CD8-positive, alpha-beta memory T cell (primary cell): ENCODE measurements at regions not wholly inside any gene's neighbourhood (a gene's known extent, or its start where the extent isn't known, plus 50 kb on each side); places are given as distances from the start of the nearest gene placed in this dataset.

Source experiments
- CTCF ChIA-PET: fragments of 350-600 bp; sonication (Branson Sonifier 250); formaldehyde crosslinking; loops from one replicate; lab custom pipeline; 2021; ENCODE audit warnings: antibody characterized with exemption; lab: Charles Lee
- POLR2A ChIA-PET: fragments of 350-600 bp; sonication (Branson Sonifier 250); formaldehyde crosslinking; loops from one replicate; lab custom pipeline; 2021; ENCODE audit warnings: antibody characterized with exemption; lab: Charles Lee
- DNase-seq, 5 donors: peaks; one replicate each; pipeline versions ENCODE4 v3.0.0 to v3.0.0-alpha.2; 2020 to 2022; ENCODE audit warnings: mixed read lengths in 1 of 5
- H3K27ac ChIP-seq: one replicate; pipeline ENCODE4 v1.7.0; 2013; ENCODE audit warnings: low read depth, mild to moderate bottlenecking, low read length, moderate library complexity
- H3K27me3 ChIP-seq: 2 replicates; pipeline ENCODE4 v1.7.0; 2013; ENCODE audit warnings: low read length, mild to moderate bottlenecking; ENCODE audit not compliant: insufficient read depth, poor library complexity, severe bottlenecking
- H3K36me3 ChIP-seq: 2 replicates; pipeline ENCODE4 v1.7.0; 2013; ENCODE audit warnings: mild to moderate bottlenecking, low read length, moderate library complexity; ENCODE audit not compliant: insufficient read depth
- H3K4me1 ChIP-seq: 2 replicates; pipeline ENCODE4 v1.7.0; 2013; ENCODE audit warnings: mild to moderate bottlenecking, low read length, moderate library complexity; ENCODE audit not compliant: insufficient read depth
- H3K4me3 ChIP-seq: 2 replicates; pipeline ENCODE4 v1.7.0; 2013; ENCODE audit warnings: mild to moderate bottlenecking, low read length
- H3K9me3 ChIP-seq: 2 replicates; pipeline ENCODE4 v1.7.0; 2013; ENCODE audit warnings: mild to moderate bottlenecking, low read length
- H3K27ac Mint-ChIP-seq, 8 donors: one replicate each; pipeline ENCODE4 v1.8.0; 2020 to 2021; ENCODE audit warnings: mixed read lengths in 8 of 8, mild to moderate bottlenecking in 6 of 8, inconsistent platforms in 3 of 8, moderate library complexity in 3 of 8
- H3K27me3 Mint-ChIP-seq, 2 donors: one replicate each; pipeline ENCODE4 v1.8.0; 2020 to 2021; ENCODE audit warnings: mixed read lengths in 2 of 2, mild to moderate bottlenecking in 1 of 2, moderate library complexity in 1 of 2
- H3K36me3 Mint-ChIP-seq, 3 donors: one replicate each; pipeline ENCODE4 v1.8.0; 2020 to 2021; ENCODE audit warnings: mixed read lengths in 3 of 3, inconsistent platforms in 1 of 3, mild to moderate bottlenecking in 1 of 3
- H3K4me1 Mint-ChIP-seq, 3 donors: one replicate each; pipeline ENCODE4 v1.8.0; 2020 to 2021; ENCODE audit warnings: mixed read lengths in 3 of 3, inconsistent platforms in 1 of 3, mild to moderate bottlenecking in 1 of 3
- H3K4me3 Mint-ChIP-seq, 7 donors: one replicate each; pipeline ENCODE4 v1.8.0; 2020 to 2021; ENCODE audit warnings: mixed read lengths in 7 of 7, mild to moderate bottlenecking in 6 of 7, moderate library complexity in 4 of 7, inconsistent platforms in 2 of 7
- H3K9me3 Mint-ChIP-seq, 5 donors: one replicate each; pipeline ENCODE4 v1.8.0; 2020 to 2022; ENCODE audit warnings: mixed read lengths in 5 of 5, mild to moderate bottlenecking in 3 of 5, moderate library complexity in 2 of 5, inconsistent platforms in 1 of 5

- Mint-ChIP-seq H3K9me3 (peaks cover 0 to 1% (median 0%) of the 10 kb centered on the region in 5 donors), H3K27me3 (peaks cover 0 to 1% of the 10 kb centered on the region in 2 donors), H3K4me3 (no peak overlapping the region), H3K27ac (no peak overlapping the region), H3K36me3 (no peaks in the 10 kb centered on the region), H3K4me1 (no peaks in the 10 kb centered on the region)
- Histone ChIP-seq H3K4me1 (no peaks in the 10 kb centered on the region), H3K9me3 (no peaks in the 10 kb centered on the region), H3K27me3 (no peaks in the 10 kb centered on the region), H3K36me3 (no peaks in the 10 kb centered on the region), H3K27ac (no peak overlapping the region), H3K4me3 (no peak overlapping the region)
- no peak for DNase-seq
- POLR2A ChIA-PET = no interaction called here
- CTCF ChIA-PET = no interaction called here
These were observed 259.8 kb upstream of the ATP5MC3 start for GRCh38 chr2:175441181-175441761.

- POLR2A ChIA-PET = no interaction called here
- H3K9me3 ChIP-seq = no peaks in the 10 kb centered on the region
- Mint-ChIP-seq H3K27me3 (peaks cover 0 to 1% of the 10 kb centered on the region in 2 donors), H3K4me3 (no peak overlapping the region), H3K9me3 (peaks cover 0 to 1% (median 0%) of the 10 kb centered on the region in 5 donors), H3K36me3 (no peaks in the 10 kb centered on the region), H3K27ac (no peak overlapping the region), H3K4me1 (no peaks in the 10 kb centered on the region)
- no peak overlapping the region for H3K4me3 ChIP-seq
- no peak overlapping the region for H3K27ac ChIP-seq
- no peak for DNase-seq
- H3K27me3 ChIP-seq = no peaks in the 10 kb centered on the region
- no peaks in the 10 kb centered on the region for H3K36me3 ChIP-seq
- CTCF ChIA-PET = no interaction called here
- H3K4me1 ChIP-seq = no peaks in the 10 kb centered on the region
These were observed 257.9 kb upstream of the ATP5MC3 start for GRCh38 chr2:175439416-175439815.

- Mint-ChIP-seq H3K27ac (no peak overlapping the region), H3K9me3 (peaks cover 0 to 1% (median 0%) of the 10 kb centered on the region in 5 donors), H3K4me3 (no peak overlapping the region), H3K4me1 (no peaks in the 10 kb centered on the region), H3K27me3 (peaks cover 0 to 1% of the 10 kb centered on the region in 2 donors), H3K36me3 (no peaks in the 10 kb centered on the region)
- Histone ChIP-seq H3K27me3 (no peaks in the 10 kb centered on the region), H3K4me3 (no peak overlapping the region), H3K9me3 (no peaks in the 10 kb centered on the region), H3K27ac (no peak overlapping the region), H3K36me3 (no peaks in the 10 kb centered on the region), H3K4me1 (no peaks in the 10 kb centered on the region)
- no peak for DNase-seq
- ChIA-PET POLR2A (no interaction called here), CTCF (no interaction called here)
These were observed 255.7 kb upstream of the ATP5MC3 start for GRCh38 chr2:175437167-175437566.

GRCh38 chr2:175436076-175436475 is 254.6 kb upstream of the ATP5MC3 start:
- Mint-ChIP-seq H3K4me3 (no peak overlapping the region), H3K4me1 (no peaks in the 10 kb centered on the region), H3K27ac (no peak overlapping the region), H3K36me3 (no peaks in the 10 kb centered on the region), H3K27me3 (peaks cover 0 to 1% of the 10 kb centered on the region in 2 donors), H3K9me3 (peaks cover 0 to 1% (median 0%) of the 10 kb centered on the region in 5 donors)
- Histone ChIP-seq H3K27me3 (no peaks in the 10 kb centered on the region), H3K9me3 (no peaks in the 10 kb centered on the region), H3K36me3 (no peaks in the 10 kb centered on the region), H3K4me3 (no peak overlapping the region), H3K27ac (no peak overlapping the region), H3K4me1 (no peaks in the 10 kb centered on the region)
- no peak for DNase-seq
- ChIA-PET POLR2A (no interaction called here), CTCF (no interaction called here)

- Mint-ChIP-seq H3K27ac (no peak overlapping the region), H3K4me3 (no peak overlapping the region), H3K9me3 (peaks cover 0 to 1% (median 0%) of the 10 kb centered on the region in 5 donors), H3K4me1 (no peaks in the 10 kb centered on the region), H3K27me3 (peaks cover 0 to 1% of the 10 kb centered on the region in 2 donors), H3K36me3 (no peaks in the 10 kb centered on the region)
- Histone ChIP-seq H3K9me3 (no peaks in the 10 kb centered on the region), H3K36me3 (no peaks in the 10 kb centered on the region), H3K27me3 (no peaks in the 10 kb centered on the region), H3K4me1 (no peaks in the 10 kb centered on the region), H3K4me3 (no peak overlapping the region), H3K27ac (no peak overlapping the region)
- no peak for DNase-seq
- POLR2A ChIA-PET = no interaction called here
- CTCF ChIA-PET = no interaction called here
These were observed 253.5 kb upstream of the ATP5MC3 start for GRCh38 chr2:175435012-175435411.

- no peak for DNase-seq
- H3K9me3 Mint-ChIP-seq = peaks cover 3 to 10% (median 5%) of the 10 kb centered on the region in 5 donors
- H3K27ac Mint-ChIP-seq = no peak overlapping the region
- ChIA-PET CTCF (no interaction called here), POLR2A (no interaction called here)
- H3K9me3 ChIP-seq = no peaks in the 10 kb centered on the region
- H3K27me3 Mint-ChIP-seq = no peaks in the 10 kb centered on the region
- H3K4me3 ChIP-seq = no peak overlapping the region
- H3K36me3 Mint-ChIP-seq = no peaks in the 10 kb centered on the region
- H3K27ac ChIP-seq = no peak overlapping the region
- no peaks in the 10 kb centered on the region for H3K4me1 Mint-ChIP-seq
- H3K4me1 ChIP-seq = no peaks in the 10 kb centered on the region
- H3K4me3 Mint-ChIP-seq = no peak overlapping the region
- no peaks in the 10 kb centered on the region for H3K36me3 ChIP-seq
- H3K27me3 ChIP-seq = no peaks in the 10 kb centered on the region
These were observed 251.3 kb upstream of the ATP5MC3 start for GRCh38 chr2:175432793-175433192.

GRCh38 chr2:175432021-175432420 is 250.5 kb upstream of the ATP5MC3 start:
- H3K4me1 ChIP-seq = no peaks in the 10 kb centered on the region
- peak overlapping the region in 1 of 8 donors; percentile 21 for H3K27ac Mint-ChIP-seq
- H3K4me3 ChIP-seq = no peak overlapping the region
- no peak overlapping the region for H3K4me3 Mint-ChIP-seq
- ChIA-PET CTCF (no interaction called here), POLR2A (interaction anchor here (0.5 kb wide), 1 partner anchor 1245 kb away, joined by 5 read pairs; no protein-coding TSS in a partner anchor)
- H3K36me3 ChIP-seq = no peaks in the 10 kb centered on the region
- no peaks in the 10 kb centered on the region for H3K27me3 ChIP-seq
- peaks cover 3 to 10% (median 5%) of the 10 kb centered on the region in 5 donors for H3K9me3 Mint-ChIP-seq
- no peak for DNase-seq
- H3K4me1 Mint-ChIP-seq = no peaks in the 10 kb centered on the region
- no peaks in the 10 kb centered on the region for H3K27me3 Mint-ChIP-seq
- H3K27ac ChIP-seq = no peak overlapping the region
- no peaks in the 10 kb centered on the region for H3K36me3 Mint-ChIP-seq
- H3K9me3 ChIP-seq = no peaks in the 10 kb centered on the region

- H3K27ac Mint-ChIP-seq = no peak overlapping the region
- Histone ChIP-seq H3K4me3 (no peak overlapping the region), H3K36me3 (no peaks in the 10 kb centered on the region), H3K27me3 (no peaks in the 10 kb centered on the region), H3K27ac (no peak overlapping the region), H3K4me1 (no peaks in the 10 kb centered on the region), H3K9me3 (no peaks in the 10 kb centered on the region)
- H3K4me1 Mint-ChIP-seq = no peaks in the 10 kb centered on the region
- no peak overlapping the region for H3K4me3 Mint-ChIP-seq
- no peak for DNase-seq
- ChIA-PET CTCF (no interaction called here), POLR2A (interaction anchor here (0.5 kb wide), 1 partner anchor 1246 kb away, joined by 5 read pairs; no protein-coding TSS in a partner anchor)
- peaks cover 0 to 4% of the 10 kb centered on the region in 2 donors for H3K27me3 Mint-ChIP-seq
- no peaks in the 10 kb centered on the region for H3K36me3 Mint-ChIP-seq
- H3K9me3 Mint-ChIP-seq = peaks cover 3 to 10% (median 5%) of the 10 kb centered on the region in 5 donors
These were observed 249.8 kb upstream of the ATP5MC3 start for GRCh38 chr2:175431101-175431946.
